Activated B cell treated with CpG ODN at 0.5 μM for 24 hours (primary cell): ENCODE measurements at regions not wholly inside any gene's neighbourhood (a gene's known extent, or its start where the extent isn't known, plus 50 kb on each side); places are given as distances from the start of the nearest gene placed in this dataset.

Experiments
- ATAC-seq: fragments of 200-7000 bp; cut with Tn5 transposase; one replicate; pipeline ENCODE4 v1.10.0; 2021; ENCODE audit warnings: low read depth, mild to moderate bottlenecking, moderate library complexity
- CTCF ChIA-PET: fragments of 350-600 bp; sonication (Branson Sonifier 250); formaldehyde crosslinking; loops from one replicate; lab custom pipeline; 2021; ENCODE audit warnings: antibody characterized with exemption; lab: Charles Lee
- POLR2A ChIA-PET: fragments of 350-600 bp; sonication (Branson Sonifier 250); formaldehyde crosslinking; loops from one replicate; lab custom pipeline; 2021; ENCODE audit warnings: antibody characterized with exemption; lab: Charles Lee
- DNase-seq: peaks from one replicate; pipeline ENCODE4 v3.0.0; 2022
- H3K27ac Mint-ChIP-seq: one replicate; pipeline ENCODE4 v1.8.0; 2020; ENCODE audit warnings: mixed read lengths
- H3K27me3 Mint-ChIP-seq: one replicate; pipeline ENCODE4 v1.8.0; 2021; ENCODE audit warnings: mixed read lengths
- H3K36me3 Mint-ChIP-seq: one replicate; pipeline ENCODE4 v1.8.0; 2021; ENCODE audit warnings: low read depth, mixed read lengths
- H3K4me1 Mint-ChIP-seq: one replicate; pipeline ENCODE4 v1.8.0; 2021; ENCODE audit warnings: mixed read lengths
- H3K4me3 Mint-ChIP-seq: one replicate; pipeline ENCODE4 v1.8.0; 2020; ENCODE audit warnings: mild to moderate bottlenecking, mixed read lengths
- H3K9me3 Mint-ChIP-seq: one replicate; pipeline ENCODE4 v1.8.0; 2020; ENCODE audit warnings: mixed read lengths
- CTCF ChIP-seq: fragments of 200-600 bp; IDR thresholded peaks from one replicate; pipeline ENCODE4 v1.8.0; 2022; ENCODE audit warnings: antibody characterized with exemption, mild to moderate bottlenecking
- intact Hi-C: fragments of 100-400 bp; cut with micrococcal nuclease; formaldehyde crosslinking; loops from one replicate; pipeline ENCODE4 v1.15.1; 2024

GRCh38 chr2:236993286-236993685, 92.4 kb upstream of the COPS8 start:
- DNase-seq, result no peak
- H3K36me3 Mint-ChIP-seq, result no peaks in the 10 kb centered on the region
- no peaks in the 10 kb centered on the region for H3K9me3 Mint-ChIP-seq
- intact Hi-C loops, result no loop called here
- no peak overlapping the region for H3K27ac Mint-ChIP-seq
- H3K4me1 Mint-ChIP-seq, result no peaks in the 10 kb centered on the region
- POLR2A ChIA-PET, result no interaction called here
- H3K4me3 Mint-ChIP-seq, result no peak overlapping the region
- no peak for TF ChIP-seq CTCF
- peaks cover 17% of the 10 kb centered on the region for H3K27me3 Mint-ChIP-seq
- CTCF ChIA-PET, result no interaction called here
- ATAC-seq, result no peak

GRCh38 chr2:236994361-236994760, 91.3 kb upstream of the COPS8 start:
- no peaks in the 10 kb centered on the region for H3K4me1 Mint-ChIP-seq
- no peak overlapping the region for H3K4me3 Mint-ChIP-seq
- peaks cover 17% of the 10 kb centered on the region for H3K27me3 Mint-ChIP-seq
- ATAC-seq (no peak), DNase-seq (no peak)
- intact Hi-C loops, result no loop called here
- TF ChIP-seq CTCF, result no peak
- no peak overlapping the region for H3K27ac Mint-ChIP-seq
- POLR2A ChIA-PET, result no interaction called here
- H3K9me3 Mint-ChIP-seq, result no peaks in the 10 kb centered on the region
- H3K36me3 Mint-ChIP-seq, result no peaks in the 10 kb centered on the region
- CTCF ChIA-PET, result no interaction called here

- TF ChIP-seq CTCF, result no peak
- Mint-ChIP-seq H3K9me3 (no peaks in the 10 kb centered on the region), H3K27me3 (peaks cover 16% of the 10 kb centered on the region), H3K4me1 (no peaks in the 10 kb centered on the region), H3K27ac (no peak overlapping the region), H3K4me3 (no peak overlapping the region), H3K36me3 (no peaks in the 10 kb centered on the region)
- CTCF ChIA-PET, result no interaction called here
- POLR2A ChIA-PET, result no interaction called here
- intact Hi-C loops, result no loop called here
- ATAC-seq (no peak), DNase-seq (no peak)
Observed at GRCh38 chr2:236997069-236997715, 88.5 kb upstream of the COPS8 start.

GRCh38 chr2:236998236-236998635, 87.5 kb upstream of the COPS8 start:
- no peak for TF ChIP-seq CTCF
- H3K4me1 Mint-ChIP-seq, result no peaks in the 10 kb centered on the region
- H3K27ac Mint-ChIP-seq, result no peak overlapping the region
- ATAC-seq (no peak), DNase-seq (no peak)
- H3K4me3 Mint-ChIP-seq, result no peak overlapping the region
- H3K9me3 Mint-ChIP-seq, result no peaks in the 10 kb centered on the region
- H3K27me3 Mint-ChIP-seq, result peaks cover 7% of the 10 kb centered on the region
- intact Hi-C loops, result no loop called here
- H3K36me3 Mint-ChIP-seq, result no peaks in the 10 kb centered on the region
- POLR2A ChIA-PET, result no interaction called here
- CTCF ChIA-PET, result no interaction called here

- no peak overlapping the region for H3K4me3 Mint-ChIP-seq
- ATAC-seq, result no peak
- H3K4me1 Mint-ChIP-seq, result no peaks in the 10 kb centered on the region
- TF ChIP-seq CTCF, result no peak
- H3K27ac Mint-ChIP-seq, result no peak overlapping the region
- DNase-seq, result no peak
- H3K36me3 Mint-ChIP-seq, result no peaks in the 10 kb centered on the region
- no peaks in the 10 kb centered on the region for H3K9me3 Mint-ChIP-seq
- intact Hi-C loops, result no loop called here
- peaks cover 5% of the 10 kb centered on the region for H3K27me3 Mint-ChIP-seq
- ChIA-PET CTCF (no interaction called here), POLR2A (no interaction called here)
Observed at GRCh38 chr2:236998758-236999157, 86.9 kb upstream of the COPS8 start.
